T-helper 2 cell (primary cell): ENCODE measurements at regions not wholly inside any gene's neighbourhood (a gene's known extent, or its start where the extent isn't known, plus 50 kb on each side); places are given as distances from the start of the nearest gene placed in this dataset.
"Not testable (repeated sequence)": the region's sequence is repeated elsewhere in the genome, so short reads cannot be mapped to it uniquely, and the experiment has no call there.

Source experiments
- DNase-seq, 5 experiments: peaks; one replicate each; pipeline versions ENCODE4 v3.0.0 to v3.0.0-alpha.2; 2012 to 2022

DNA sequence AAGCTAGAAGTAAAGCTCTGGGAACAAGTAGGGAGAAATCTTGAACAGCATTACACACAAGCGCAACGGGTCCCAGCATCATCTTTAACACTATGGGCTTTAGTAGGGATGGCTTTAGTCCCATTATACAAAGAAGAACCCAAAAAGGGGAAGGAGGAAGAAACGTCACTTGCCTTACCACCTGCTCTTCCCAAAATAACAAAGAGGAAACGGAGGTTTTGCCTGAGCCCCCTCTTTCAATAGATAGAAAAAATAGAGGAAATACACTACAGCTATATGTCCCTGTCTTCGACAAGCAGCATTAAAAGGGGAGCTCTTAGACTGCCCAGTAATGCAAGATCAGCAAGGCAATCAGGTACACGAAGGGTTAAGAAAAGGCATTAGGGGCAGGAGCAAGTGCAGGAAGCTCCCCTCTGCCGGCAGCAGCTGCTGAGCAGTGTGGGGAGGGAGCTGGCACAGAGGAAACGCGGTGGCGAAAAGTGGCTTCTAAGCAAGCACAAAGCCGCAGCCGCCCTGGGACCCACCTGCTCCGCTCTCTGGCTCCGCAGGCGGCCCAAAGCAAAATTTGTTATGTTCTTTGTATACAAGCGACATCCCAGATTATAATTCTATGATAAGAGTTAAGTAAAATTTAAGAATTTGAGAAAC, 1172.4 kb downstream of the TMEM121 start:
- peak in 1 of 5 experiments; percentile 62 for DNase-seq

DNA sequence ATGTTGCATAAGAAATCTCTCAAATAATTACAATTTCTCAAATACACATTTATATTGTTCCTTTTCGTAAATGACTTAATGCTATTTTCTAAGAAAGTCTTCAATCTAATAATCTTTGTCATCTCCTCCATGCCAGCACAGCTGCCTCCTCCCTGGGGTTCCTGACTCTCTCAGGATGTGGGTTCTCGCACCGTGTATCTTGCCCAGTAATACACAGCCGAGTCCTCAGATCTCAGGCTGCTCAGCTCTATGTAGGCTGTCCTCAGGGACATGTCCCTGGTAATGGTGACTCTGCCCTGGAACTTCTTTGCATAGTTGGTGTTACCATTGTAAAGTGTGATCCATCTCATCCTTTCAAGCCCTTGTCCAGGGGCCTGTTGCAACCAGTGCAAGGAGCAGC, 1177.3 kb downstream of the TMEM121 start:
- DNase-seq = not testable (repeated sequence)

DNA sequence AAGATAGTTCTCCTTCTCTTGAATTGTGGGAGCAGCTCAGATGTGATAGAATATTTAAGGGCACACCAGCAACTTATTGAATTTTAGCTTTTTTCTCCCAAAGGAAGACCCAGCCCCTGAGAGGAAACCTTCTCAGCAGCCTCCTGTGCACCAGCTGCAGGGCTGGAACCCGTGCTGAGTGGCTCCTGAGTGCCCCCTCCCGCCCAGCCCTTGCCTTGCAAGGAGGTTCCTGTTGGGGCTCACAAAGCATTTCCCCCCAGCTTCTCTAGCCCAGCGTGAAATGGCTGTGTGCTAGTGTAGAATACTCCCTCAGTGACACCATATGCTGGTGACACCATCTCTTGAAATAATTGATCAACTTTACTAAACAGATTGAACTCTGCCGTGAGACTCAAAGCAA, 1180.1 kb downstream of the TMEM121 start:
- DNase-seq = not testable (repeated sequence)

DNA sequence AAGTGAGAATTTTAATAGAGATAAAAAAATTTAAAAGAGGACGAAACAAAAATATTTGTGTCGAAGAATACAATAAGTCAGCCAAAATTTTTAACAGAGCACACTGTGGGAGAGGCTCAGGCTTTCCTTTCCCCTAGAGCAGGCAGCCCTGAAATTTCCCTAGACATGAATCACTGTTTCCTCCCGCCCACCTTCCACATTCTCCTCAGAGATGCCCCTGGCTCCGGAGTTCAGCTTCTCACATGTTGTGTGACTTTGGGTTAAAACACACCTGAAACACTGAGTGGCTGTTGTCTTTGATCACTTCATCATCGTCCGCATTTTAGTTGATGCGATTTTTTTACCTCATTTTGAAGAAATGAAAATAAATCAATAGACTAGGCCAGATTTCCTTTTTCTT, 1183.8 kb downstream of the TMEM121 start:
- DNase-seq = not testable (repeated sequence)

DNA sequence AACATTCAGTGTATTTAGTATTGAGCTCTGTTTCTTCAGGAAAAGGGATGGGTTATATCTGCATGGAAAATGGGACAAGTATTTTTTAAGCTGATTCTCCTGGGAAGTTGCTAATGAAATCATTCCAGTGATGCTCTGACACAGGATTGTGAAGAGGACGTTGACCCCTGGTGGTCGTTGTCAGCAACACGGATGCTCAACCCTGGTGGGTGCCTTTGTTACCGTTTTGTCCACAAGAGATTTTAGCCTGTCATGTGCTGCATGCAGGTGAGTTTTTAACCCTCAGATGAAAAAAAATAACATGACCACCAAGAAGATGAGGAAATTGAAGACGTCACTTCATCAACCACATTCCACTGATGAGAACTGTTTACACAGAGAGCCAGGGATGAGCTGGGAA, 1186.1 kb downstream of the TMEM121 start:
- DNase-seq = not testable (repeated sequence)

DNA sequence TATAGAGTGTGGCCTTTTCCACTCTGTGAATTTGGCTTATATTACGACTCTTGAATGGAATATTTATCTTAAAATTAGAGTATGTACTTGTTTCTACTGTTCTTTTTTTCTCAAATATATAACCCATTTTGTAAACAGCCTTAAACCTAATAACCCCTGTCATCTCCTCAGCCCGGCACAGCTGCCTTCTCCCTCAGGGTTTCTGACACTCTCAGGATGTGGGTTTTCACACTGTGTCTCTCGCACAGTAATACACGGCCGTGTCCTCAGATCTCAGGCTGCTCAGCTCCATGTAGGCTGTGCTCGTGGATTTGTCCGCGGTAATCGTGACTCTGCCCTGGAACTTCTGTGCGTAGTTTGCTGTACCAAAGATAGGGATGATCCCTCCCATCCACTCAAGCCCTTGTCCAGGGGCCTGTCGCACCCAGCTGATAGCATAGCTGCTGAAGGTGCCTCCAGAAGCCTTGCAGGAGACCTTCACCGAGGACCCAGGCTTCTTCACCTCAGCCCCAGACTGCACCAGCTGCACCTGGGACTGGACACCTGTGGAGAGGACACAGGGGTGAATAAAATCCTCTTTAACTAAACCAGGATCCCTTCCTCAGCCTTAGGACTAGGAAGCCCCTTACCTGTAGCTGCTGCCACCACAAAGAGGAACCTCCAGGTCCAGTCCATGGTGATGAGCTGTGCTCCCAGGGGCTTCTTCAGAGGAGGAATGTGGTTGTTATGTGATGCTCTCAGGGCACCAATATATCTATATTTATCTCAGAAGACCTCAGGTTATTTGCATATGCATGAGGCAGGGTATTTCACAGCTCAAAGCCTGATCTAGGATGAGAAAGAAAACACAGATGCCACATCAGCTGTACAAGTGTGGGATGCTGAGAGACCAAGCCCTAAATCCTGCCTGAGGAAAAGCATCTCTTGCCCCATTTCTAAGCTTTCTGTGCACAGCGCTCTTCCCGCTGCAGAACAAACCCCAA, 1188.4 kb downstream of the TMEM121 start:
- DNase-seq = peak in 1 of 5 experiments; percentile 42

DNA sequence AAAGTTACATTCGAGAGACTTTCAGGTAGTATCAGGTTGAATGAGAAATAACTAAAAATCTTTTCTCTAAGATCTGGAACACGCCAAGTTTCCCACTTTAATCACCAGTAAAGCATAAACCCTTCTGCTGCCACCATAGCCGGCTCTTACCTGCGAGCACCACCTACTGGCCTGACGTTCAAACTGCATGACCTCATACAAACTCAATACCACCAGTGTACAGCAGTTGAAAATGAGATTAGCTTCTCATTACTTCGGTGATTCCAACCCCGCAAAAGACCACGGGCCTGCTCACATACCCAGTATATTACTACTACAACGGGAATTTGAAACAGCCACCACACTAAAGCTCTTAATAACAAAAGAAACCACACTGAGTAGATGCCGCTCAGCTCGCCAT, 1191.2 kb downstream of the TMEM121 start:
- DNase-seq = not testable (repeated sequence)

DNA sequence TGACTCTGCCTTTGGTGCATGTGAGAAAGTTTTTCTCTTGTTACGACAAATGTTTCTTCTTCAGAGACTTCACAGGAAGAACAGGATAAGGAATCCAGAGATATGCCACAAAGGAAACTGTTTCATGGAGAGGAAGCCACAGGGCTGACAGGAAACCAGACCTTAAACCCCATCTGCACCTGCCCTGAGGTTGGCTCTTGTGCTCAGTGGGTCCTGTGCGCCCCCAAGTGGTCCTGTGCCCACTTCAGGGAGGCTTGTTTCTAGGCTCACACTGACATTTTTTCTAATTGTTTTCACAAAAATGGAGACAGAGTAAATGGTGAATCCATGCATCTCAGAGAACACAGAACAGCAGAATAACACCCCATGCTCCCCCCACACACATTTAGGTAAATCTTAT, 1193.5 kb downstream of the TMEM121 start:
- DNase-seq = peak in 1 of 5 experiments; percentile 70

DNA sequence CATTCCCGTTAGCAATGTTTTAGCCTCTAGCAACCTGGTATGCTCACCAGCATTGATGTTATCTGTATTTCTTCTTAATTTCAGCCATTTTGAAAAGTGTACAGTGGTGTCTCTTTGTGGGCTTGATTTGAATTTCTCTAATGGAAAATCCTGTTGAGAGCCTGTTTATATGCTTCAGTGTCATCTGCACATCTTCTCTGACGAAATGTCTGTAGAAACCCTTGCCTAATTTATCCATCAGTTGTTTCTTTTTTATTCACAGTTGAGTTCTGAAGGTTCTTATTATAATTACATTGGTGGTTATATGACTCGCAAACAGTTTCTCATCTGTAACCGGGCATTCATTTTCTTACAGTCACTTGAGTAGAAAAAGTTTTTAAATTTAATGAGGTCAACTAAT, 1195.5 kb downstream of the TMEM121 start:
- DNase-seq = peak in 1 of 5 experiments; percentile 45

DNA sequence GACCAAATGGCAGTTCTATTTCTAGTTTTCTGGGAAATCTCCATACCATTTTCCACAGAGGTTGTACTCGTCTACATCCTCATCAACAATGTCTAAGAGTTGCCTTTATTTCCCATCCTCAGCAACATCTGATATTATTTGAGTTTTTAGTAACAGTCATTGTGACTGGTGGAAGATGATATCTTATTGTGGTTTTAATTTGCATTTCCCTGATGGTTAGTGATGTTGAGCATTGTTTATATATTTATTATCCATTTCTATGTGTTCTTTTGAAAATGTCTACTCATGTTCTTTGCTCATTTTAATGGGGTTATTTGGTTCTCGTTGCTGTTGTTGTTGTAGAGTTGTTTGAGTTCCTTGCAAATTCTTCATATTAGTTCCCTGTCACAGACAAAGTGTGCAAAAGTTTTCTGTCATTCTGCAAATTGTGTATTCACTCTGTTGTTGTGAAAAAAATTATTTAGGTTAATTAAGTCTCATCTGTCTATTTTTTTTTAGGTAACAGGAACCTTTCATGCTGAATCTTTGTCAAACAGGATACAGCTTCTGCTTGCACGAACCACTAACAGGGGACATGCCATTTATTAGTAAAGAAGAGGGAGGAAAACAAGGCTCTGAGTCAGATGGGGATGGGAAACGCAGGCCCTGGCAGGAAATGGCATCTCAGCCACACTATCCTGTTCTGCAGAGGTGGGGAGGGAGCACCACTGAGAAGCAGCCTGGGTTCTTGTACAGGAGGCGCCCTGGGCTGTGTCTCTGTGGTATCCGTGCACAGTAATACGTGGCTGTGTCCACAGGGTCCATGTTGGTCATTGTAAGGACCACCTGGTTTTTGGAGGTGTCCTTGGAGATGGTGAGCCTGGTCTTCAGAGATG, 1196.7 kb downstream of the TMEM121 start:
- DNase-seq = peak in 1 of 5 experiments; percentile 73

DNA sequence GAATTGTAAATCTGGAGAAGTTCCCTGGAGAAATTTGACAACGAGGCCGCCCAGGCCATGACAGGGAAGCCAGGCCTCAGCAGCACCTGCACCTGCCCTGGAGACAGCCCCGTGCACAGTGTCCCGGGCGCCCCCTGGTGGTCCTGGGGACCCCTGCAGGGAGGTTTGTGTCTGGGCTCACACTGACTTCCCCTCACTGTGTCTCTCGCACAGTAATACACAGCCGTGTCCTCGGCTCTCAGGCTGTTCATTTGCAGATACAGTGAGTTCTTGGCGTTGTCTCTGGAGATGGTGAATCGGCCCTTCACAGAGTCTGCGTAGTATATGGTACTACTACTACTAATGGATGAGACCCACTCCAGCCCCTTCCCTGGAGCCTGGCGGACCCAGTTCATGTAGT, 1201.6 kb downstream of the TMEM121 start:
- peak in 1 of 5 experiments; percentile 28 for DNase-seq

DNA sequence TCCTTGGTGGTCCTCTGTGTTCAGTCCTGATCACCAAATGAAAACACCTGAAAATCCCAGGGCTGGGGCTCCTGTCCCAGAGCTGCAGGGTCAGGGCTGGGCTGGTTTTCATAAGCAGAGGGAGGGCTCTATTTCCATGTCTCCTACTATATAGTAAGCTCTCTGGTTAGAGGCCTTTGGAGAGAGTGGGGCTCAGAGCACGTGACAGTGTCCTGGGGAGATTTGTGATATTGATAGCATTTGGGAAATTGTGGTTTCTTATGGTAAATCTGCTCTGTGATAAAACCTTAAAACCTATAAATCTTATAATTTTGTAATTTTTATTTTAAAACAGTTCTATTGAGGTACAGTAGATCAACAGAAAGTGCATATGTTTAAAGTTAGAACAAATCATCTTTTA, 1202.2 kb downstream of the TMEM121 start:
- no peak for DNase-seq

DNA sequence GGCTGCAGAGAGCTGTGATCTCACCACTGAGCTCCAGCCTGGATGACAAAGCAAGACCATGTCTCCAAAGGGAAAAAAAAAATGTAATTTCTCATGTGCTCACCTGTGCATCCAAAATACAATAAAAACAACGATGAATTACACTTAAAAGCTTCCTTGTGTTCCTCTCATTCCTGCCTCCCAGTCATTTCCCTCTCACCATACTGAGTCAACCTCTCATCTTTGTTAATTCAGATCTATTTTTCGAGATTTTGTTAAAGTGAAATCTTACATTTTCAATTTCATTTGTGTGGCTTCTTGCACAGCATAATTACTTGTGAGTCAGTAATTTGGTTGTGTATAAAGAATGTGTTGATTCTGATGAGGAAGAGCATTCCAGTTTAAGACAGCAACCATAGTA, 1203.2 kb downstream of the TMEM121 start:
- no peak for DNase-seq

DNA sequence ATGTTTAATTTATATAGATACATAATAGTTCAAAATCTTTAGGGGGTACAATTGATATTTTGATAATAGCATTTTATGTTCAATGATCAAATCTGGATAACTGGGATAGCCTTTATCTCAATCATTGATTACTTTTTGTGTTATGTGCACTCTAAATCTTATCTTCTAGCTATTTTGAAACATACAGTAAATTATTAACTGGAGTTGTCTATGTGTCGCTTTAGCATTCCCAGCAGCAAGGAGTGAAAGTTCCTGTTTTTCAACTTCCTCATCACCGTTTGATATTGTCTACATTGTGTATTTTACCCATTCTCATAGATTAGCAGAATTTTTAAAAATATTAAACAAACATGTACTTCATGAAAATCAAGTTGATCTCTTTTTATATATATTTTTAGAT, 1207.4 kb downstream of the TMEM121 start:
- no peak for DNase-seq

DNA sequence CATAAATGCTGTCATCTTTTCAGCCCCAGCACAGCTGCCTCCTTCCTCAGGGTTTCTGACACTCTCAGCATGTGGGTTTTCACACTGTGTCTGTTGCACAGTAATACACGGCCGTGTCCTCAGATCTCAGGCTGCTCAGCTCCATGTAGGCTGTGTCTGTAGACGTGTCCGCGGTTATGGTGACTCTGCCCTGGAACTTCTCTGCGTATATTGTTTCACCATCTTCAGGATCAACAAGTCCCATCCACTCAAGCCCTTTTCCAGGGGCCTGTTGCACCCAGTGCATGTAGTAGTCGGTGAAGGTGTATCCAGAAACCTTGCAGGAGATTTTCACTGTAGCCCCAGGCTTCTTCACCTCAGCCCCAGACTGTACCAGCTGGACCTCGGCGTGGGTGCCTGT, 1210.6 kb downstream of the TMEM121 start:
- no peak for DNase-seq

DNA sequence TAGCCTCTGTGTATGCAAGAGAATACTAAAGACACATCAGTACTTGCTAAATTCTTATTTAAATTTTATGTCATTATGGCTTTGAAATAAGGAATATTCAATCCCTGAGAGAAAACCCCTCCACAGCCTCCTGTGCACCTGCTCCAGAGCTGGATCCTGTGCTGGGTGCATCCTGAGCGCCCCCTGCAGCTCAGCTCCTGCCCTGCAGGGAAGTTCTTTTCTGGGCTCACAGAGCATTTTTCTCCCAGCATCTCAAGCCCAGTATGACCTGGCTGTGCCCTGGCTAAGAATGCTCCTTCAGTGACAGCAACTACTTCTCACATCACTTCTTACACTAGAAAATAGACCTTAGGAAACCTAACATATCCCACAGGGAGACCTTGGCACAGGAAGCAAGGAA, 1211.7 kb downstream of the TMEM121 start:
- no peak for DNase-seq

DNA sequence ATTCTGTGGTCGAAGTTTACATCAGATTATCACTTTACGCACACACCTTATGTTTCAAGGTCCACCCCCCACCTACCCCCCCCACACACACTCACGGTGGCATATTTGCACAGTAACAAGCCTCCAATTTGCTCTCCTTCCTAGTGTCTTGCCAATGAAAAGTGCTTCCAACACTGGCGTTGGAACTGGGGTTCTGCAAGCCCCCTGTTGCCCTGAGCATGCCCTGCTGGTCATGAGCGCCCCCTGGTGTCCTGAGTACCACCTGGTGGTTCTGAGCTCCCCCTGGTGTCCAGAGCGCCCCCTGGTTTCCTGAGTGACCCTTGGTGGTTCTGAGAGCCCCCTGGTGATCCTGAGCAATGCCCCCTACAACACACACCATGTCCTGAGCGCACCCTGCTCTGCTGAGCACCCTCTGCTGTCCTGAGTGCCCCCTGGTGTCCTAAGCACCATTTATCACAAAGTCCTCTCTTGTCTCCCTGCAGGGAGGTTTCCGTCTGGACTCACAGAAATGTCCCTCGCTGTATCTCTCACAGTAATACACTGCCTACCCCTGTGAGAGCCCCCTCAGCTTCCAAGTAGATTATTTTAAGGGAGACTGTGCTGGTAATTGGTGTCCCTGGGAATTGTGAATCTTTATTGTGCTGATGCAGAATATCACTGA, 1212.3 kb downstream of the TMEM121 start:
- not testable (repeated sequence) for DNase-seq

DNA sequence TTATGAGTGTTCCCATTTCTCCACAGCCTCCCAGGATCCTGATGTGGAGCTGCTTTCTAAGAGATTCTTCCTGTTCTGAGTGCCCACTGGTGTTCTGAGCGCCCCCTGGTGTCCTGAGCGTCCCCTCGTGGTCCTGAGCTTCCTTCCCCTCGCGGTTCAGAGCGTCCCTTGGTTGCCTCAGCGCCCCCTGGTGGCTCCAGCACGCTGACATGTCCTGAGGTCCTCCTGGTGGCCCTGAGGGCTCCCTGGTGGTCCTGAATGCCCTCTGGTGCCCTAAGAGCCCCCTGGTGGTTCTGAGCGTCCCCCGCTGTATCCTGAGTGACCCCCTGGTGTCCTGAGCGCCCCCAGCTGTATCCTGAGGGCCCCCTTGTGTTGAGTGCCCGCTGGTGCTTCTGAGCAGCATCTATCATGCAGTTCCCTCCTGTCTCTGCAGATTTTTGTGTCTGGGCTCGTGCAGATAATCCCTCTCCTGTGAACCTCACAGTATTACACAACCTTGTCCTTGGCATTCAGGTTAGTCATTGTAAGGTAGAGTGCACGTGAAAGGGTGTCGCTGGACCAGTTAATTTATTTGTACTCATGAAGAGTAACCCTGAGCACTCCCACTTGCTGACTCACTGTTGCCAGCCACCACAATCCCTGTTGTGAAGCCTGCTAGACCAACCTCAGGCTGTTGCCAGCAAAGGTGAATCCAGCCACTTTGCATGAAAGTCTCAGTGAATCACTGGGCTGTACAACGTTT, 1214.9 kb downstream of the TMEM121 start:
- DNase-seq = peak in 1 of 5 experiments; percentile 70

DNA sequence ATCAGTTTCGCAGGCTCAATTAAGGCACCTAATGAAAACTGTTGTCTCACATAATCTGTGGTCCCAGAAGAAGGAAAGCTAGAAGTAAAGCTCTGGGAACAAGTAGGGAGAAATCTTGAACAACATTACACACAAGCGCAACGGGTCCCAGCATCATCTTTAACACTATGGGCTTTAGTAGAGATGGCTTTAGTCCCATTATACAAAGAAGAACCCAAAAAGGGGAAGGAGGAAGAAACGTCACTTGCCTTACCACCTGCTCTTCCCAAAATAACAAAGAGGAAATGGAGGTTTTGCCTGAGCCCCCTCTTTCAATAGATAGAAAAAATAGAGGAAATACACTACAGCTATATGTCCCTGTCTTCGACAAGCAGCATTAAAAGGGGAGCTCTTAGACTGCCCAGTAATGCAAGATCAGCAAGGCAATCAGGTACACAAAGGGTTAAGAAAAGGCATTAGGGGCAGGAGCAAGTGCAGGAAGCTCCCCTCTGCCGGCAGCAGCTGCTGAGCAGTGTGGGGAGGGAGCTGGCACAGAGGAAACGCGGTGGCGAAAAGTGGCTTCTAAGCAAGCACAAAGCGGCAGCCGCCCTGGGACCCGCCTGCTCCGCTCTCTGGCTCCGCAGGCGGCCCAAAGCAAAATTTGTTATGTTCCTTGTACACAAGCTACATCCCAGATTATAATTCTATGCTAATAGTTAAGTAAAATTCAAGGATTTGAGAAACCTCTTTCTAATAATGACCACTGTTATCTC, 1218.8 kb downstream of the TMEM121 start:
- DNase-seq = peak in 1 of 5 experiments; percentile 61

DNA sequence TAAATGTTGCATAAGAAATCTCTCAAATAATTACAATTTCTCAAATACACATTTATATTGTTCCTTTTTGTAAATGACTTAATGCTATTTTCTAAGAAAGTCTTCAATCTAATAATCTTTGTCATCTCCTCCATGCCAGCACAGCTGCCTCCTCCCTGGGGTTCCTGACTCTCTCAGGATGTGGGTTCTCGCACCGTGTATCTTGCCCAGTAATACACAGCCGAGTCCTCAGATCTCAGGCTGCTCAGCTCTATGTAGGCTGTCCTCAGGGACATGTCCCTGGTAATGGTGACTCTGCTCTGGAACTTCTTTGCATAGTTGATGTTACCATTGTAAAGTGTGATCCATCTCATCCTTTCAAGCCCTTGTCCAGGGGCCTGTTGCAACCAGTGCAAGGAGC, 1223.7 kb downstream of the TMEM121 start:
- not testable (repeated sequence) for DNase-seq

DNA sequence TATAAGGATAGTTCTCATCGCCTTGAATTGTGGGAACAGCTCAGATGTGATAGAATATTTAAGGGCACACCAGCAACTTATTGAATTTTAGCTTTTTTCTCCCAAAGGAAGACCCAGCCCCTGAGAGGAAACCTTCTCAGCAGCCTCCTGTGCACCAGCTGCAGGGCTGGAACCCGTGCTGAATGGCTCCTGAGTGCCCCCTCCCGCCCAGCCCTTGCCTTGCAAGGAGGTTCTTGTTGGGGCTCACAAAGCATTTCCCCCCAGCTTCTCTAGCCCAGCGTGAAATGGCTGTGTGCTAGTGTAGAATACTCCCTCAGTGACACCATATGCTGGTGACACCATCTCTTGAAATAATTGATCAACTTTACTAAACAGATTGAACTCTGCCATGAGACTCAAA, 1227.4 kb downstream of the TMEM121 start:
- DNase-seq = not testable (repeated sequence)
